Spleen (tissue), 7 donors: ENCODE measurements at regions not wholly inside any gene's neighbourhood (a gene's known extent, or its start where the extent isn't known, plus 50 kb on each side); places are given as distances from the start of the nearest gene placed in this dataset.

Source experiments
- CTCF ChIP-seq, 11 experiments: fragments of 200-600 bp in 7 of 11; fragments of 450-650 bp in 4 of 11; sonication (generic) in 4 of 11; IDR thresholded peaks in 8 of 11; conservative IDR thresholded peaks in 3 of 11; 1 replicate in 7 of 11; 2 replicates in 4 of 11; pipeline versions ENCODE4 v1.4.0 to v1.8.0; 2016 to 2021; ENCODE audit warnings: antibody characterized with exemption in 11 of 11, inconsistent platforms in 4 of 11, mild to moderate bottlenecking in 1 of 11
- POLR2A ChIP-seq, 3 donors: fragments of 450-650 bp; IDR thresholded peaks; one replicate each; pipeline ENCODE4 v1.5.1; 2017; ENCODE audit warnings: antibody characterized with exemption in 3 of 3, mild to moderate bottlenecking in 1 of 3
- POLR2AphosphoS5 ChIP-seq, 3 donors: sonication (generic); formaldehyde crosslinking; IDR thresholded peaks; one replicate each; pipeline ENCODE4 v1.5.1; 2017; ENCODE audit warnings: antibody characterized with exemption in 3 of 3
- donor health status: DM: no; HTN: no; CAD: no; lungs with moderate emphysema.
- donor health status: DM: no; HTN: no; CAD: no.
- donor health status: DM: no; HTN: no; CAD: no.

- TF ChIP-seq CTCF (IDR thresholded peaks at IDR 0.05 in 8 of 11, conservative IDR thresholded peaks at IDR 0.05 in 3 of 11) (no peak), POLR2AphosphoS5 (IDR thresholded peaks at IDR 0.05) (no peak), POLR2A (IDR thresholded peaks at IDR 0.05) (no peak)
Observed at GRCh38 chr16:65819136-65819898, 547.2 kb upstream of the CDH5 start.
